NCI-H446 (cell line): ENCODE measurements at regions not wholly inside any gene's neighbourhood (a gene's known extent, or its start where the extent isn't known, plus 50 kb on each side); places are given as distances from the start of the nearest gene placed in this dataset.
A peak's percentile ranks its signal among the peaks of the same experiment; 100 is the strongest.

Experiments
- DNase-seq, 2 experiments: peaks; one replicate each; lab custom pipeline; 2025; lab: John Stamatoyannopoulos, UW

DNA sequence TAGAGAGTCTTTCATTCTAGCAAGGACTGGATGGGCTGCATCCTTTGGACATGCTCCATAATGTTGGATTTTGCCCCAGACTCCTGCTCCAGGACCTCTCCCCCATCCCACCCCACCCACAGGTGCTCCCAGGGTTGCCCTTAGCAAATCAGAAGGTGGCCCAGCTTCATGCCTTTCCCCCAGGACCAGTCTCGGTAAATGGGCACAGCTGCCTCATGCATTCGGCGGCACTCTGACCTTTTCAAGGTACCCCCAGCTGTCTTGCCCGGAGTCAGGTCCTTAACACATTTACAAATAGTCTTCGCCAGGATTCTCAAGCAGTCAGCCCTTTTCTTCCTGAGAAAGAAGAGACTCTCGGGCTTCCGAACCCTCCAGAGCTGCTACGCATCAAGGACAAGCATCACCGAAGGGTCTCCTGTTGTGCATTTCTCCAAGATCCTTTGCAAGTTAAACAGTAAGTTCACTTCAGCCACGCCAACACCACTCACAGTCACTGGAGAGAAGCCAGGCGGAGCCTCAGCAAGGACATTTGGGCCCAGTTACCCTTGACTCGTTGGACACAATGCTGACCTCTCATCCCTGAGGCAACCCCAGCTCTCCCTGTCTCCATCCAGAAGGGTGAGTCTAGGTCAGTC, 287.8 kb downstream of the FAM43A start:
- DNase-seq, result no peak

DNA sequence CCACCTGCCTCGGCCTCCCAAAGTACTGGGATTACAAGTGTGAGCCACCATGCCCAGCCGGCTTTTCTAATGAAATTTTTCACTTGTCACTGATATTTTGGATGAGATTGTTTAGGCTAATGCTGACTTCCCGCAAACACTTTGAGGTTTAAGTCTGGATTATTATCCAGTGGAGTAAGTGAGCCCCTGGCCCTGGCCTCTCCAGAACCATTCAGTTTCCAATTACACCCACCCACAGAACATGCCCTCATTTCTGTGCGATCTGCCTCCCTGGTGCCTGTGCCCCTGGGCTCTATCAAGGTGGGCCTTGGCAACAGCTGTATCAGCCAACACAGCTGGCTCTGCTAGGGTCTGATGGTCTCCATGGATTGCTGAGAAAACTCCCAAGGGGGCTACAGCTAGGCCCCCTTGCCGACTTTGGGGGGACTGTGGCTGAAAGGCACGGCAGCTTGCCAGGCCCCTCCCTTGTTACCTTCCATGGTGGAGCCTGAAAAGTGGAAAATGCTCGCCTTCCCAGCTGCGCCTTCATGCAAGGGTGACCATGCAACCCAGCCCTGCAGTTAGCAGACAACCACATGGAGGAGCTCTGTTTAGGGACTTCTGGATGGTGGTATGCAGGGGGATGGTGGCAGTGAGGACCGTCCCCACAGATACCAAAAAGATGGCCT, 288.9 kb downstream of the FAM43A start:
- no peak for DNase-seq

DNA sequence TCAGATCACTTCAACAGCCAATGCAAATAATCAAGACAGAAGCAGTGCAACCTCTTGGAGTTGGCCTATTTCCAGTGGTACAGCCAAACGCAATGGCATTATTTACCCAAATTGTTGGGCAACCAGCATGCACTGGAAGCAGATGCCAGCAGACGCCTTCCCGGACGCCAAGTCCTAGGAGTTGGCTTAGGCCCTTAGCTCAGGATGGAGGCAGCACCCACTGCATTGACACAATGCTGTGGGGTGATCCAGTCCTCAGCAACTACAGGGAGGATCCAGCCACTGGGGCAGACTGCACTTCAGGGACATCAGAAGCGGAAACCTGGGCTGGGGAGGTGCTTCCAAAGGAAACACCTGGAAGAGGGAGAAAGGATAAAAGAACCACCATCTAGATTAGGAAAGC, 290.4 kb downstream of the FAM43A start:
- peak; percentile 35 to 85 for DNase-seq

DNA sequence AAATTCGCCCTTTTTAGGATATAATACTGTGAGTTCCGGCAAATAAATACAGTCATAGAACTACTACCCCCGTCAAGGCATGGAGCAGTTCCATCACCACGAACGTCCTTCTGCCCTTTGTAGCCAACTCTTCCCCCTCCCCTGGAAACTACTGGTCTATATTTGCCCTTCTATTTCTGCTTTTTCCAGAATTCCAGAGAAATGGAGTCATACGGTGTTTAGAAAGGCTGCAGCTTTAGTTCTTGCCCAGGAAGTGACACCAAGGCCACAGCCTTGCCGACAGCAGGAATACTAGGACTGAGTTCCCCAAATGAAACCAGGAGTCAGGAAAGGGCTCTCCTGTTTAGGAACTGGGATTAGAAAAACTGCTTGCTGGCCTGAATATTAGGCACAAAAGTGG, 291.2 kb downstream of the FAM43A start:
- no peak for DNase-seq

DNA sequence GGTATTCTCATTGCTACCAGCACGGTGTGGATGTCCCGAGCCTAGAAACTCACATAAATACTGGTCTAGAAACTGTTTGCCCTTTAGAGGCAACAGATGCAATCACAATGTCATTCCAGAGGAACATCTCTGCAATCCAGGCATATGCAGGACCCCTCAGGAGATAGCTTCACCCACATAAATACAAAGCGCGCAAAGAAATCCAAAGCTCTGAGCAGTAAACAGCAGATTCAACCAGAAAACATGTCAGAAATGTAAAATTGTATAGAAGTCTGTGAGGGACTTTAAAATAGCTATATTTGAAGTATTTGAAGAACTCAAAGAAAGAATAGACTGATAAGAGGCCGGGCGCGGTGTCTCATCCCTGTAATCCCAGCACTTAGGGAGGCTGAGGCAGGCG, 291.7 kb downstream of the FAM43A start:
- no peak for DNase-seq

DNA sequence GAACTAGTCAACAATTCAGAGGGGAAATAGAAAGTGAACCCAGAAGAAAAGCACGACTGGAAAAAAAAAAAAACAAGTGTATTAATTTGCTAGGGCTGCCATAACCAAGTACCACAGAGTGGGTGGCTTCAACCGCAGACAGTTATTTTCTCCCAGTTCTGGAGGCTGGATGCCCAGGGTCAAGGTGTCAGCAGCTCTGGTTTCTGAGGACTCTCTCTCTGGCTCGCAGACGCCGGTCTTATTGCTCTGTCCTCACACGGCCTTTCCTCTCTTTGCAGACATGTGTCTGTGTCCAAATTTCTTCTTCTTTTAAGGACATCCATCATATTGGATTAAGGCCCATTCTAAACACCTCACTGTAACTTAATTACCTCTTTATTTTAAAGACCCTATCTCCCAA, 291.8 kb downstream of the XXYLT1 start:
- no peak for DNase-seq

DNA sequence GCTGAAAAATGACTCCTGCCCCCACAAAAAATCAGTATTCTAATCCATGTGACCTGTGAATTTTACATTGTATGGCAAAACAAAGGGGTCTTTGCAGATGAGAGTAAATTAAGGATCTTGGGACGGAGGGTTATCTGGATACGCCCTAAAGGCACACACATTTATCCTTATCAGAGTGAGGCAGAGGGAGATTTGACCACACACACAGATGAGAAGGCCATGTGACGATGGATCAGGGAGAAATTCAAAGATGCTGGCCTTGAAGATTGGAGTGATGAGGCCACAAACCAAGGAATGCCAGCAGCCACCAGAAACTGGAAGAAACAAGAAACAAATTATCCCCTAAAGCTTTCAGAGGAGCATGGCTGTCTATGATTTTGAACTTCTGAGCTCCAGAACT, 288.5 kb downstream of the XXYLT1 start:
- no peak for DNase-seq

DNA sequence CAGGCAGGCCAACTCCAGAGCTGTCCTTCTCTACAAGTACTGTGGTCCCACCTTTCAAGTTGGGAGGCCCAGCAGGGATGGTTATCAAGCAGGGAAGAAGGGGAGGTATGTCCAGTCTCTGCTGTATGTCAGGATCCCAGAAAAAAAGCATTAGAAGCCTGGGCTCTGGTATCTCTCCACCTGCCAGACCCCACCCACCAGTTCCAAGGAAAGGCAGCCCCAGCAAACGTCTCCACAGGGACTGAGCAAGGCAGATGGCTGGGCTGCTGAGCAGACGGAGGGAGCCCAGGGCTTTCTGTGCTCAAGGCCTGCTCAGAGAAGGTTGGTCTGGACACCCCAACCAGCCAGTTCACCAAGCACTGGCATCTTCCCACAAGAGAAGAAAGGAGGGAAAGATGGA, 287.8 kb downstream of the XXYLT1 start:
- DNase-seq, result no peak

DNA sequence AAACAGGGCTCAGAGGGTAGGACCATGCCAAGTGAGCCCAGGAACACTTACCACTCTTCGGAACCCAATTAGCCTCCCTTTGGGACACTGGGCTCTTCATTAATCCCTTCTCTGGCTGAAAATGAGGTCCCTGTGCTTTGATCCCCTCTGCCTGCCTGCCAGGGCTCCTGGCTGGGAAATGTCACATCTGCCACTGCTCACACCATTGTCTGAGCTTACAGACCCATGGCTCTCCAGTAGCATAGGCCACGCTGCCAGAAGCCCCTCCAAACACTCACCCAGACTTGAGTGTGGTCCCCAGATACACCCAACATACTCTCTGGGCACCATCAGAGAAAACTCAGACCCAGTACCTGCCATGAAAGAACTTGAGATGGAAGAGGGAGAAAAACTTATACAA, 287.3 kb downstream of the XXYLT1 start:
- no peak for DNase-seq

DNA sequence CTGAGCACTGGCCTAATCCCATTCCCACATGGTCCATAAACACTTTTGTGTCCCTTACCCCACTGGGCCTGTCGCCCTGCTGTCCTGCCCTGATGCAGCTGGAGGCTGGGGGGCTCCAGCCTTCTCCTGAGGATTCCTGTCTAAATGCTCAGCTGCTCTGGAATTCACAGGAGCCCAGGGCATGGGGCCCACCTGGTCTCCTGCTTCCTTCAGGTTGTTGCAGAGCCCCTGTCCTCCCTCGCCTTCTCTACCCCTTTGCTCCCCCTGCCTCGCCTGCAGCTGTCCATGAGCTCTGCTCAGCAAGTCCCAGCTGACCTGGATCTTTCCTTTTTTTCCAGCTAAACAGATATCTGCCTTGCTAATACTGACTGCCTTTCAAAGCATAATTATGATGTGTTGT, 286.9 kb downstream of the XXYLT1 start:
- no peak for DNase-seq

DNA sequence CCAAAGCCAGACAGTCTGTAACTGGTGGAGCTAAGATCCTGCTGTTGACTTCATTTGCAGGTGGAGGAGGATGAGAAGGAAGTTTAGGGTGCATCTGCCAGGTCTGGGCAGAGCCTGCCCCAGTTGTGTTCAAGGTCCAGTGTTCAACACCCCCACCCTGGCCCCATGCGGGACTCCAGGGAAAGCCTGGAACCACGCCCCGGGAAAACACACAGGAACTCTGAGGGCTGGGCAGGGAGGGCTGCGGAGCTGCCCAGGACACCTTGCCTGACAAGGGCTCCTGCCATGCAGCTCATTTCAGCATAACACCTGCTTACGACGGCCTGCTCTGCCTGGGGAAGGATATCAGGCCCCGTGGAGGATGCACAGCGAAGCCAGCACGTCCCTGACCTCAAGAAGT, 286.3 kb downstream of the XXYLT1 start:
- no peak for DNase-seq

DNA sequence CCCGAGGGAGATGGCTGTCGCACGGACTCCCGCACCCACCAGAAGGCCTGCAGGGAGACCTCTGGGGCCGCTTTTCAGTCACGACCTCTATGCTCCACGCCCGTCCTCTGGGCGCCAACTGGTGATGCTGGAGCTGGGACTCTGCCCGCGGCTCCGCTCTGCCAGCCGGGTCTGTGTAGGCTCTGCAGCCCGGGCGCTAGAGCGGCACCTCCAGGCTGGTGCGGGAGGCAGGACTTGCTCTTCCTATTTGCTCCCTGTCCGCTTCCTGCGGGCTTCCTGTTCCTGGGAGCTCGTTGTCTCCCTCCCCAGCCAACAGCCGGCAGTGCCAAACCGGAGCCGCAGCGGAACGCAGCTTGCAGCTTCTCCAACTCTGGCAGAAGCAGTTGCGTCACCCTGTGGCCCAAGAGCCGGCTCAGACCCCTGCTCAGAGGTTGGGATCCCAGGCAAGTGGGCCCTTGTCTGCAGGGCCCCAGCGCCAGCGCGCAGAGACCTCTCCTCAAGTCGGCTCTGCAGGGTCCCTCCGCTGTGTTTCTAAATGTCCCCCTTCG, 285.9 kb downstream of the XXYLT1 start:
- no peak for DNase-seq

DNA sequence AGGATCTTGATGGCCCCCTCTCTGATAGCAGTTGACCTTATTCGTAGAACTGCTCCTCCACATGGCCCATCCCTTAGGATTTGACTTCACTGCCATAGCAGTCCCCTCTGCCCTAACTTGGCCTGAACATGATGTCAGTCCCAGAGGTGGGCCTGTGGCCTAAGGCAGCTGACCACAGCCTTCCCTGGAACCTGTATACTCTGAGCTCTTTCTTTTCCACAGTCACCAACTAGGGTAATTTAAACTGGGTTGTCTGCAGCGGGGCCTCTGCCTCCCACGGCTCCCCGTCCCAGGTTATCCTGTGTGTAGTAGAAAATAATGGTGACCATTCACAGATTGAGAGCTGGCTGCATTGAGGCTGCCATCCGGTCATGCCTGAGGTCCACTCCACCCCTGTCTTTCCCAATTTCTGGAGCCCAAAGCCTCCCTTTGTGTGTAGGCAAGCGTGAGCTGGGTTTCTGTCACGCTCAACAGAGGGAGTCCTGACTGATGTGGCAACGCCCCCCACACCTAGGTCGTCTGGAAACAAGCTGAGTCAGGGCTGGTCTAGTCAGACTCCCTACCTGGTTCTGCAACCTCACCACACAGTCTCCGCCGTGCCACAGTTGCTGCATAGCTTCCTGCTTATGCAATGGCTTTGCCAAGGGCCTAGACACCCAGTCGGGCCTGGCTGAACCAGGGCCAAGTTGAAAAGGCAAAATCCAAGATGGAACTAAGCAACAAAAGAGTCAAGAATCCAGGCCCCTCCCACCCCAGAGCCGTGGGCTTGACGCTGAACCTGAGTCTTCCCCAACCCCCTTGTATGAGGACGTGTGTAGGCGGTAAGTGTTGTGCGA, 284.5 kb downstream of the XXYLT1 start:
- DNase-seq, result no peak

DNA sequence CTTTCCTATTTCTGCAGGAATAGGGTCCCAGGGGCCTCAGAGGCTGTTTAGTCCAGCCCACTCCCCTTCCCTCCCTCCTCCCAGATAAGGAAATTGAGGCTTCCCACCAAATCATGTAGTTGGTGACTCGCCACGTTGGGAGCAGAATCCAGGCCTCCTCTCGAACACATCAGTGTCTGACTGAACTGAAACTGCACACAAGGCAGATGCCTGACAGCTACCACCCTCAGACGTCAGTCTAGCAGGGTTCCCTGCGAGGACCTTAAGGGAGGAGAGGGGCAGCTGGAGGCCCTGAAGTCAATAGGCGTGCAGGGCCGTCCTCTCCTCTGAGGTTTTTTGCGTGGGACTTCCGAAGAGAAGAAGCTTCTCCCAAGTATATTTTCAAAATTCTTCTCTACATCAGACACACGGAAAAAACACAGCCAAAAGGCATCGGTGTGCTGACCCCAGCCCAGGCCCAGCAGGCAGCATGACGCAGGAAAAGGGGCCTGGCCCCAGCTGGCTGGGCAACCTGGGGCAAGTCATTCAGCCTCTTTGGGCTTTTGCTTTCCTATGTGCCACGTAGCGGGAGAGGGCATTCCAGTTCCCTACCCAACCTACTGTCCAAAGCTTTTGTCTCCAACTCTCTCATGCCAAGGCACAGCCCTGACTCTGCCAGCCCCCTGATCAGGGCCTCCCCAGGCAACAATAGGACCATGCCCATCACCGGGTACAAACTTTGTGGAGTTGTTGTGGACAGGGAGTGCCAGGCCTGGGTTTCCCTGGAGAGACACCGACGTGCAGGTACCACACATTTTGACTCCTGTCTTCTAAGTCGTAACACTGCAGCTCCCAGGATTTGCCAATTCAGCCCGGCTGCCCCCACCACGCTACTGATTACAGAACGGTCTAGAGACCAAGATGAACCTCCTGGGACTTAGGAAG, 283.1 kb downstream of the XXYLT1 start:
- DNase-seq, result no peak

DNA sequence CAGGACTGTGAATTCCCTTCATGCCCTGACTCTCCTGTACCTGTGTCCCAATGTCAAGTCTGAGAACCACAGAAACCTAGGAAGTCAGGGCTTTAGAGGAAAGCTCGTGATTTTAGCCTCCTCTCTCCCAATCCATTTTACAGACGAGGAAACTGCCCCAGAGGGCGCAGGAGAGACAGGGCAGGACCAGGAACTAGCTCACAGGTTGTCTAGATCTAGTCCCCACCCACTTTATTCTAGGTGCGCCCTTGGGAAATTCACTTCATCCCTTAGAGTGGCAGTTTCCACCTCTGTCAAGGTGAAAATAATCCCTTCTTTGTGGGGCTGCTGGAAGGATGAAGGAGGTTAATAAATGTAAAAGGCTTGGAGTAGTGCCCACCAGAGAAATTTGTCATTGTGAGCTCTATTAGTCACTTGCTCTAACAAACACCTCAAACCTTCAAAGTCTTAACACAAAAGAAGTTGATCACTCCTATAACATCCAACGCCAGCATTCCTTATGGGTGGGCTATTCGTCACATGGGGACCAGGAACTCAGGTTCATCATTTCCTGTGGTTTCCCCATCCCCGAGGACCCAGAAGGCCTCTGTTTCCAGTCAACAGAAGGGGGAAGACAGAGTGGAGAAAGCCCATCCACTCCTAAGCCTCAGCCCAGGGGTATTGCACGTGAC, 282.3 kb downstream of the XXYLT1 start:
- no peak for DNase-seq

DNA sequence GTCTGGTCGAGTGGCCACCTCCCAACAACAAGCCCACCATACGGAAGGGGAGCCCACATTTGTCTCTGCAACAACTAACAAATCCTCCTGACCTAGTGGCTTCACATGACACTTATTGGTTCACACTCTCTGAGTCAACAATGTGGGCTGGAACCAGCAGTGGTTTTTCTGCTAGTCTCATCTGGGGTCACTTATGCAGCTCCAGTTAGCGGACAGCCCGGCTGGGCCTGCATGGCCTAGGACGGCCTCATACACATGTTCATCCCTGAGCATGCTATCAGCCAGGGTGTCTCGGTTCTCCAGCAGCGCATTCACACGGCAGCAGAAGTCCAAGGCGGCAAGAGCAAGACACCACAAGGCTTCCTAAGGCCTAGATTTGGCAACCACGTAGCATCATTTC, 281.7 kb downstream of the XXYLT1 start:
- DNase-seq, result no peak

DNA sequence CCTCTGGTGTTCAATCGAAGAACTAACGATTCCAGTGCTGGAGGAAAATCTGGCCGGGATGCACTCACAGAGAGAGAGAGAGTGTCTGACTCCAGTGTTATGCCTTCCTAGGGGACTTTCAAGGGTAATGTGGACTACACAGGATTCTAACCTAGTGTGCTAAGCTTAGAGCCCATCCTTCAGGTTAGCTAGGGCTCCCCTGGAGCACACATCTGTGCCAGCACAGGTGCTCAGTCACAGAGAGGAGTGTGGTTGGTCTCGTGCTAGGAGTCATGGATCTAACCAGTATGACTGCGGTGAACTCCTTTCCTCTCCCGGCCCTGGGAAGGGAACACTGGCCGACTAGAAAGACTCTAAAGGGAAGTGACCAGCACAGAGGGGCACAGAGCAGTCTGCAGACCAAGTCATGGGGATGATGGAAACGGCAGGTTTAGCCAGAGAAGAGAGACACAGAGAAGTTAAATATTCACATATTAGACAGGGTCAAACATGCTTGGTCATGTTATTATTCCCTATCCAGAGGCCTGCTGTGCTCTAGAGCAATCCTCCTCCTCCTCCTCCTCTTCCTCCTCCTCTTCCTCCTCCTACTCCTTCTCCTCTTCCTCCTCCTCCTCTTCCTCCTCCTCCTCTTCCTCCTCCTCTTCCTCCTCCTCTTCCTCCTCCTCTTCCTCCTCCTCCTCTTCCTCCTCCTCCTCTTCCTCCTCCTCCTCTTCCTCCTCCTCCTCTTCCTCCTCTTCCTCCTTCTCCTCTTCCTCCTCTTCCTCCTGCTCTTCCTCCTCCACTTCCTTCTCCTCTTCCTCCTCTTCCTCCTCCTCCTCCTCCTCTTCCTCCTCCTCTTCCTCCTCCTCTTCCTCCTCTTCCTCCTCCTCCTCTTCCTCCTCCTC, 280.3 kb downstream of the XXYLT1 start:
- DNase-seq, result no peak

DNA sequence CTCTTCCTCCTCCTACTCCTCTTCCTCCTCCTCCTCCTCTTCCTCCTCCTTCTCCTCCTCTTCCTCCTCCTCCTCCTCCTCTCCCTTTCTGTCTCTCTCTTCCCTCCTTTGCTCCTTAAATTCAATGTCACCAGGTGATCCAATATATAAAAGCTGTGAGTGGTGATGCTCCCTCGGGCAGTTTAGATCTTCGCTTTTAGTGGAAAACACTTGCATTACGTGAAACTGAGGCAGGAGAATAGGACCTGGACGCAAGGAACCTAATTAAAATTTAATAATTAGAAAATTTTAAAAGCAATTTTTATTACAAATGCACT, 279.7 kb downstream of the XXYLT1 start:
- no peak for DNase-seq

DNA sequence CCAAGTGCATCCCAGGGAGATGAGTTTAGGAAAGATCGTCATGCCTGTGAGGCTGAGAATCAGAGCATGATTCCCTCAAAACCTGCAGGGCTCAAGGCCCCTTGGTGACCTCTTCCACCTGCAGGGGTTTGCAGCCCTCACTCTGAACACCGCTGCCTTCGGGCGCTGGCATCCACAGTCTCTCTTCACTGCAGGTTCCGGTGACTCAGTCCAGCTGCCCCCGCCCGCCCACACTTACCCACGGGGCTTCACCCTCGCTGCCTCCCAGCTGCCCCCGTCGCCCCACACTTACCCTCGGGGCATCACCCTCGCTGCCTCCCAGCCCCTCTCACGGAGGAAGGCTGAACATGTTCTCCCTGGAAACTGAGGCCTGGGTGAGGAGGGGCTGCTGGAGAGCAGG, 277.1 kb downstream of the XXYLT1 start:
- DNase-seq, result no peak

DNA sequence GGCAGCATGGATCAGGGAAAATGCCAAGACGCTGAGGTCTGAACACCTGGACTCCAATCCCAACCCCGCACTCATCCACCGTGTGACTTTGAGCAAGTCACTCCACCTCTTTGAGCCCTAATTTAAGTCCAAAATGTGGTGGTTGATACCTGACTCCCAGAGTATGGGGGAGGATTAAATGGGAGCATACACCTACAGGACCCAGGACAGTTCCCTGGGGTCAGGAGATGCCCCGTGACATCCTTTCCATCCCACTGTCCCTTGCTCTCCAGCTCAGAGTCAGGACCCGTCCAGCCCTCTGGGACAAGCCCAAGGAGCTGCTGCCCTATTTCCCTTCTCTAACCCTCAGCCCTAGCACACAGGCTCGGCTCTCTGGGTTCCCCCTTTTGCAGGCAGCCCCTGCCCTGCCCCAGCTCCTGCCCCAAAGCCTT, 276.4 kb downstream of the XXYLT1 start:
- DNase-seq, result no peak
